GM13977 (cell line): ENCODE measurements at regions not wholly inside any gene's neighbourhood (a gene's known extent, or its start where the extent isn't known, plus 50 kb on each side); places are given as distances from the start of the nearest gene placed in this dataset.

Experiments
- DNase-seq: peaks from one replicate; pipeline ENCODE4 v3.0.0; 2012; ENCODE audit warnings: low spot score
- CTCF ChIP-seq: IDR thresholded peaks from 2 replicates; pipeline ENCODE4 v1.5.1; 2012; ENCODE audit warnings: mild to moderate bottlenecking, control low read depth; ENCODE audit not compliant: insufficient read depth; ENCODE audit errors: extremely low read depth, missing control alignments
- in situ Hi-C: fragments of 300-500 bp; cut with MboI; formaldehyde crosslinking; loops from one replicate; pipeline ENCODE4 v1.12.0; 2022; ENCODE audit warnings: low sequenced_read_pairs, low pct_unique_long_range_greater_than_20kb, mixed read lengths, inconsistent platforms; ENCODE audit not compliant: unreplicated experiment

- TF ChIP-seq CTCF, result no peak
- in situ Hi-C loops, result no loop called here
- DNase-seq, result no peak
Observed at GRCh38 chr6:11633741-11634509, 96.4 kb downstream of the TMEM170B start.

DNA sequence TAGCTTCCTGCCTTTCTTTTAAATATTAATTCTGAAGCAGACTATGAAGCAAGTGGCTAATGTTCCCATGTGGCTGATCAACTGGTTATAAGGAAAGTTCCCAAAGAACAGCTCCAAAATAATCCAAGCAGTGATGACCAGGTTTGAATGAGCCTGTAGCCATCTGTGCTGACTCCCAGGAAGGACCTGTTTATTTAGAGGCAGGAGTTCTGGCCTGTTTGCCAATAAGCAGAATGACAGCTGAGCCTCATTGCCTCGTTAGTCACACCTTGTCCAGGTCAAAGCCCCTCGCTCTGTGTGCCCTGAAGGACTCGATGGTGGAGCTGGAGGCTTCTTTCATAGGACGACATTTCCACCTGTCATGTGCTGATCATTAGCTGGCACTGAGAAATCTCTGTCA is 97.4 kb downstream of the TMEM170B start:
- no peak for DNase-seq
- in situ Hi-C loops, result no loop called here
- no peak for TF ChIP-seq CTCF

DNA sequence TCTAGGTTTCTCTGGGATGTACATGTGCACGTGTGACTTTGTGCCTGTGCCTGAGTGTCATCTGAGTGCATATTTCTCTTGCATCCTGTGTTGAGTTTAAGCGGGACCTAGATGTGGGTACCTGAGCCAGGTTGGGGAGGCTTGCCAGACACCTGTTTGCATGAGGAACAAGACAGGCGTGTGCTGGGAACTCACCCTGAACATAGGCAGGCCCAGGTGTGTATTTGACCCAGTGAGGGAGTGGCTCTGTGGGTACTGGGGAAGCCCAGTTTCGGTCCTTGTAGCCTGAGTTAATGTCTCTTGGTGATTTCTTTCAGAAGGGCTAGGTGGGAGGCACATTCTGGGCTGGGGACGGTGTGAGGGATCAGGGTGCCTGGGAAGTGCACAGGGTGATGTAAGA is 98.6 kb downstream of the TMEM170B start:
- DNase-seq, result no peak
- no peak for TF ChIP-seq CTCF
- in situ Hi-C loops, result no loop called here

- in situ Hi-C loops, result no loop called here
- no peak for DNase-seq
- no peak for TF ChIP-seq CTCF
Observed at GRCh38 chr6:11637266-11637665, 99.7 kb downstream of the TMEM170B start.

DNA sequence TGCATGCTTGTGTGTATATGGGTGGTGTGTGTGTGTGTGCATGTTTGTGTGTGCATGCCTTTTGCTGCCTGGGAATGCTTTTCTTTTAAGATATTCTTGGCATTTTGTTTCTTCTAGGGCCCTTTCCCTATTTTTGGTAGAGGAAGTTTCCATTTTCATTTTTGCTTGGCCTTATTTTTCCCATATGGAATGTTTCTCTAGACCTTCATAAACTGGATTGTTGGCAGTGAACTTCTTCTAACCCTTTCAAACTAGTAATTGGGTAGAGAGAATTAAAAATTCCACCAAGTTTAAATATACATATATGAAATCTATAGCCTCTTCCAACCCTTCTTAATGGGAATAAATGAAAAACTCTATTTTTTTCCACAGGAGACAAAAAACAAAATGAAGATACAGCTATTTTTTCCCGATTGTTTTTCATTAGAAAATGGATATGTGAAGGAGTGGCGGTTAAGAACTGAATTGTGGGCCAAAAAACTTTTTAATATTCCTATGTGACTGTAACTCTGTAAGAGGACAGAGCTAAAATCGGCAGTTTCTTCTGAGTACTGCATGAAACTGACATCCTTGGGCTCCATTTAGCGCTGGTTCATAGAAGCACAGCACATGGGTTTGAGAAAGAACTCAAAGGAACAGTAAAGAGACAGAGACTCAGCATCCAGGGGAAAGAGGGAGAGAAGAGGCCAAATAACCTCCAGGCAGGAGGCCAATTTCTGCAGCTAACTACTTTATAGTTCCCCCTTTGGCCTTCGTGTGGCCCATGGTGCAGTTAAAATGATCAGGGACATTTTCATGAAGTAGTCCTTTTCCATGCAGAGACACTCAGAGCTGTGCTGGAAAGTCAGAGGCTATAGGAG is 102.1 kb downstream of the TMEM170B start:
- DNase-seq, result no peak
- in situ Hi-C loops, result no loop called here
- no peak for TF ChIP-seq CTCF

DNA sequence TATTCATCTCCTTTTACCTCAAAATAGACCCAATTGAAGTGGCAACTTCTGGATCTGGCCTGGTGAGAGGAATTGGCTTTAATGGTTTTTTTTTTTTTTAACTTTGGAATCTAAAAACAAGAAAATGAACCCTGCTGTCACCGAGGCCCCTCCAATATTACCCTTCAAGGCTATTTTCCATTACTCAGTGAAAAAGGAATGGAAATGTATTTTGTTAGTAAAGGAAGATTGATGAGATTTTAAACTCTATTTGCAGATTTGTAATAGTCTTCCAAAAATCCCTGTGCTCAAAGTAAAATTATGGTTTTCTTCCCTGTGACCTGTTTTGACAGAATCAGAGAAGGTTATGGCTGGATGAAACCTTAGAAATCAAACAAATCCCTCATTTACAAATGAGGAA is 102.9 kb downstream of the TMEM170B start:
- DNase-seq, result no peak
- in situ Hi-C loops, result no loop called here
- no peak for TF ChIP-seq CTCF
